Stimulated activated effector memory CD8-positive, alpha-beta T cell treated with anti-CD3 and anti-CD28 coated beads, Interleukin-12 subunit alpha, Interleukin-12 subunit beta, amount 100 ng/mL, for 72 hours (primary cell): ENCODE measurements at regions not wholly inside any gene's neighbourhood (a gene's known extent, or its start where the extent isn't known, plus 50 kb on each side); places are given as distances from the start of the nearest gene placed in this dataset.

Experiments used
- ATAC-seq: fragments of 150-1000 bp; cut with Tn5 transposase; 2 replicates; pipeline ENCODE4 v1.10.0; 2021
- DNase-seq, 2 donors: peaks; one replicate each; pipeline ENCODE4 v3.0.0; 2021 to 2022; ENCODE audit warnings: low spot score in 2 of 2
- H3K27ac Mint-ChIP-seq: one replicate; pipeline ENCODE4 v1.8.0; 2022; ENCODE audit warnings: mild to moderate bottlenecking, mixed read lengths
- H3K36me3 Mint-ChIP-seq: one replicate; pipeline ENCODE4 v1.8.0; 2022; ENCODE audit warnings: mild to moderate bottlenecking, mixed read lengths
- H3K4me1 Mint-ChIP-seq: one replicate; pipeline ENCODE4 v1.8.0; 2022; ENCODE audit warnings: mixed read lengths
- H3K4me3 Mint-ChIP-seq: one replicate; pipeline ENCODE4 v1.8.0; 2022; ENCODE audit warnings: mild to moderate bottlenecking, mixed read lengths
- H3K9me3 Mint-ChIP-seq: one replicate; pipeline ENCODE4 v1.8.0; 2022; ENCODE audit warnings: mixed read lengths

GRCh38 chr1:195608883-195609282, 999.4 kb downstream of the KCNT2 start:
- Mint-ChIP-seq H3K9me3 (peaks cover 18% of the 10 kb centered on the region), H3K4me1 (no peaks in the 10 kb centered on the region), H3K27ac (no peak overlapping the region), H3K36me3 (no peaks in the 10 kb centered on the region), H3K4me3 (no peak overlapping the region)
- no peak for ATAC-seq
- no peak for DNase-seq

DNA sequence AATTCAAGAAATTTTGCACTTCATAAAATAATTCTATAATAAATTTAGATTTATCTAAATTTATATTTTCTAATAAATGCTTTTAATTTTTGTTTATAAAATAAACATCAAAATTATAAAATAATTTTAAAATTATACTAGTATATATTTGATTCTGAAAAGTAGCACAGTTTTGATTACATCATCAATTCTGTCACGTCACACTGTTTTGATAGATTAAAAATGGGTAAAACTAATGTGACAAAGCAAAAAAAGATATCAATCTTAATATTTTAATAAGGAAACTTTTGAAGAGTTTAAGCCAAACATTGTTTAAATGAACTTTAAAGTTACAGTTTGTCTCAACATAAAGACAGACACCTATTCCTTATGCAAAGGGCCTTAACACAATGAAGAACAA, 1001.8 kb downstream of the KCNT2 start:
- Mint-ChIP-seq H3K9me3 (peaks cover 16% of the 10 kb centered on the region), H3K27ac (no peak overlapping the region), H3K36me3 (no peaks in the 10 kb centered on the region), H3K4me1 (no peaks in the 10 kb centered on the region), H3K4me3 (no peak overlapping the region)
- ATAC-seq (no peak), DNase-seq (no peak)

- H3K9me3 Mint-ChIP-seq: peaks cover 22% of the 10 kb centered on the region
- no peak overlapping the region for H3K4me3 Mint-ChIP-seq
- ATAC-seq (no peak), DNase-seq (no peak)
- H3K27ac Mint-ChIP-seq: no peak overlapping the region
- H3K36me3 Mint-ChIP-seq: no peaks in the 10 kb centered on the region
- H3K4me1 Mint-ChIP-seq: no peaks in the 10 kb centered on the region
Observed at GRCh38 chr1:195604287-195604686, 1004.0 kb downstream of the KCNT2 start.

DNA sequence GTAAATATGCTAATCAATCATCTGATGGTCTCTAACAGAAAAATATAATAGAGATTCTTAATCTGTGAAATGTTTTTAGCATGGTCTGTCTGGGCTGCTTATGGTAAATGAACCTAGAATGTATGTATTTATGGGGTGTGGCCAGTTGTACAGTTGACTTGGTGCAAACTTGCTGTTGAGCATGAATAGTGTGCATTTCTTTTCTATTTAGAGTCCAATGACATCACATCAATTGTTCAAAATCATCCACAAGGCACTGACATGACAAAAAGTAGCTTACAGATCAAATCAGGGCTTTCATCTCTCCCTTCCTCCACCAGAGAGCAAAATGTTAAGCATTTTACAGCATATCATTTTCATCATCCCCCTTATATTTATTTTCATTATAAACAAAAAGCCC, 1010.3 kb downstream of the KCNT2 start:
- H3K4me3 Mint-ChIP-seq: no peak overlapping the region
- H3K27ac Mint-ChIP-seq: no peak overlapping the region
- no peaks in the 10 kb centered on the region for H3K4me1 Mint-ChIP-seq
- no peaks in the 10 kb centered on the region for H3K36me3 Mint-ChIP-seq
- ATAC-seq (no peak), DNase-seq (no peak)
- H3K9me3 Mint-ChIP-seq: peaks cover 6% of the 10 kb centered on the region

DNA sequence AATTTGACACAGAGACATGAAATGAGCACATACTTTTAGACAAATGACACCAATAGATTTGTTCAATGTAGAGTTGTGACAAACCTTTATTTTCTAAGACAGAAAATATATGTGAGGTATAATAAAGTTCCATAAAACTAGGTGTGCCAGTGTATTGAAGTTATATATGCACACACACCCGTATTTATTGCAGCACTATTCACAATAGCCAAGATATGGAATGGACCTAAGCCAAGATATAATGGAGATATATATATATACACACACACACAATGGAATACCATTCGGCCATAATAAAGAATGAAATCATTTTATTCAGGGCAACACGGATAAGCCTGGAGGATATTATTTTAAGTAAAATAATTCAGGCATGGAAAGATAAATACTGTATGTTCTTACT, 1013.5 kb downstream of the KCNT2 start:
- no peak overlapping the region for H3K27ac Mint-ChIP-seq
- no peaks in the 10 kb centered on the region for H3K9me3 Mint-ChIP-seq
- H3K4me3 Mint-ChIP-seq: no peak overlapping the region
- ATAC-seq (no peak), DNase-seq (no peak)
- H3K4me1 Mint-ChIP-seq: no peaks in the 10 kb centered on the region
- H3K36me3 Mint-ChIP-seq: no peaks in the 10 kb centered on the region

DNA sequence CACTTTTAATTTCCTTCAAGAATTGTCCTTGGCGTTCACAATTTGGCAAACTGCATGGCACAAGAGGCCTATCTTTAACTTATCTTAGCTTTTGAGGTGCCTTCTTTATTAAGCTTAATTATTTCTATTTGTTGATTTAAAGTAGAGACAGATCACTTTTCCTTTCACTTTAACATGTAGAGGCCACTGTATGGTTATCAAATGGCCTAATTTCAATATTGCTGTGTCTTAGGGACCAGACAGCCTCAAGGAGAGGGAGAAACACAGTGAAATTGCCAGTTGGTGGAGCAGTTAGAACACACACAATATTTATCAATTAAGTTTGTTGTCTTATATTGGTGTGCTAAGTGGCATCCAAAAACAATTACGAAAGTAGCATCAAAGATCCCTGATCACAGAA, 1013.9 kb downstream of the KCNT2 start:
- Mint-ChIP-seq H3K4me1 (no peaks in the 10 kb centered on the region), H3K27ac (no peak overlapping the region), H3K9me3 (no peaks in the 10 kb centered on the region), H3K4me3 (no peak overlapping the region), H3K36me3 (no peaks in the 10 kb centered on the region)
- ATAC-seq (no peak), DNase-seq (no peak)

DNA sequence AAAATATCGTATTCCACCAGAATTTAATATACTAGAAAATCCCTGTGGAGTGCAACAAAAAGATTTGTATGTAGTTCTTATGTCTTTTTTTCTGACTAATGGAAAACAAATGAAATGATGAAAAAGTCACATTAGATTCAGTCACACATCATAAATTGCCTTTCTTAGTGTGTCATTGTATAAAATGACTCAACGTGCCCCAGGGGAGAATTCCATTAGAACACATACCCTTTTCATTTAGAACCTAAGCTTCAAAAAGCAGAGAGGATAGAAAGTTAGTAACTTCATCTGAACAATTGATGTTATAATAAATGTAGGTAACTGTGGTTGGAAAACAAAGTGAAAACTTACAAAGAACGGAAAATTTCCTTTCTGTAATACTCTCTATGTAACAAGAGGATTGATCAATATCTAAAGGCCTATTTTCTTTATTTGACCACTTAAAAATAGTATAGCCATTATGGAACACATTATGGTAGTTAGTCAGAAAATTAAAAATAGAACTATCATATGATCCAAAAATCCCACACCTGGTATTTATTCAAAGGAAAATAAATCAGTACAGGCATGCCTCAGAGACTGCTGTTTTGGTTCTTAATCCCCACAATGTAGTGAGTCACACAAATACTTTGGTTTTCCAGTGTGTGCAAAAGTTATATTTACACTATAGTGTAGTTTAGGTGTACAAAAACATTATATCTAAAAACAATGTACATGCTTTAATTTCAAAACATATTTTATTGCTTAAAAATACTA, 1016.1 kb downstream of the KCNT2 start:
- H3K9me3 Mint-ChIP-seq: peaks cover 11% of the 10 kb centered on the region
- H3K36me3 Mint-ChIP-seq: no peaks in the 10 kb centered on the region
- ATAC-seq (no peak), DNase-seq (no peak)
- H3K27ac Mint-ChIP-seq: no peak overlapping the region
- H3K4me3 Mint-ChIP-seq: no peak overlapping the region
- H3K4me1 Mint-ChIP-seq: no peaks in the 10 kb centered on the region

- Mint-ChIP-seq H3K9me3 (peaks cover 16% of the 10 kb centered on the region), H3K27ac (no peak overlapping the region), H3K36me3 (no peaks in the 10 kb centered on the region), H3K4me1 (no peaks in the 10 kb centered on the region), H3K4me3 (no peak overlapping the region)
- ATAC-seq (no peak), DNase-seq (no peak)
Observed at GRCh38 chr1:195590649-195591048, 1017.6 kb downstream of the KCNT2 start.

GRCh38 chr1:195584870-195585624, 1023.2 kb downstream of the KCNT2 start:
- no peaks in the 10 kb centered on the region for H3K4me1 Mint-ChIP-seq
- H3K9me3 Mint-ChIP-seq: peaks cover 18% of the 10 kb centered on the region
- ATAC-seq: peak; percentile 8
- H3K4me3 Mint-ChIP-seq: no peak overlapping the region
- DNase-seq: no peak
- H3K27ac Mint-ChIP-seq: no peak overlapping the region
- no peaks in the 10 kb centered on the region for H3K36me3 Mint-ChIP-seq

GRCh38 chr1:195580988-195581387, 1027.3 kb downstream of the KCNT2 start:
- Mint-ChIP-seq H3K4me1 (no peaks in the 10 kb centered on the region), H3K36me3 (no peaks in the 10 kb centered on the region)
- DNase-seq: no peak

GRCh38 chr1:195577748-195578147, 1030.5 kb downstream of the KCNT2 start:
- no peaks in the 10 kb centered on the region for H3K36me3 Mint-ChIP-seq
- H3K9me3 Mint-ChIP-seq: peaks cover 5% of the 10 kb centered on the region
- ATAC-seq: no peak

More at GRCh38 chr1:195580988-195581387, 1027.3 kb downstream of the KCNT2 start:
- H3K27ac Mint-ChIP-seq: no peak overlapping the region
- H3K4me3 Mint-ChIP-seq: no peak overlapping the region
- H3K9me3 Mint-ChIP-seq: peaks cover 3% of the 10 kb centered on the region
- ATAC-seq: no peak

DNA sequence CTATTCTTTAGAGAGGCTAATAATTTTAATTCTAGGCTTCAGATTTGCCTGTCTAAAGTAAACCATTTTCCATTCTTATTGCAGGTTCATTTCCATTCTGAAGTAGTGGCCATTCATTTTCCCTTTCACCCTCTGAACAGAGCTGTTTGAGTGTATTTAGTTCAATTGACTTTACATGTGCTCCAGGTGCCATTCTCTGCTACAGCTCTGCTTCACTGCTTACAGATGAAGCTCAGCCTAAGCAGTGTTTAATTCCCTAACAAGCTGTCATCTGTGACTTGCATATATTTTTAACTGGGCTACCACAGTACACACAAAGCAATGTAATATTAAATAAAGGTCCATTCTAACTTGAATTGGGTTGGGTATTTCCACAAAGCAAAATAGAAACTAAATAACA, 1031.6 kb downstream of the KCNT2 start:
- H3K4me3 Mint-ChIP-seq: no peak overlapping the region
- H3K4me1 Mint-ChIP-seq: no peaks in the 10 kb centered on the region
- H3K27ac Mint-ChIP-seq: no peak overlapping the region
- DNase-seq: no peak
- ATAC-seq: no peak
- no peaks in the 10 kb centered on the region for H3K36me3 Mint-ChIP-seq
- H3K9me3 Mint-ChIP-seq: peaks cover 5% of the 10 kb centered on the region

More at GRCh38 chr1:195577748-195578147, 1030.5 kb downstream of the KCNT2 start:
- Mint-ChIP-seq H3K4me3 (no peak overlapping the region), H3K4me1 (no peaks in the 10 kb centered on the region), H3K27ac (no peak overlapping the region)
- DNase-seq: no peak

GRCh38 chr1:195574511-195574910, 1033.7 kb downstream of the KCNT2 start:
- Mint-ChIP-seq H3K36me3 (no peaks in the 10 kb centered on the region), H3K4me1 (no peaks in the 10 kb centered on the region), H3K9me3 (peaks cover 3% of the 10 kb centered on the region), H3K4me3 (no peak overlapping the region), H3K27ac (no peak overlapping the region)
- ATAC-seq: no peak
- no peak for DNase-seq

- DNase-seq (no peak), ATAC-seq (no peak)
- H3K4me3 Mint-ChIP-seq: no peak overlapping the region
- H3K4me1 Mint-ChIP-seq: no peaks in the 10 kb centered on the region
- peaks cover 11% of the 10 kb centered on the region for H3K9me3 Mint-ChIP-seq
- H3K36me3 Mint-ChIP-seq: no peaks in the 10 kb centered on the region
- no peak overlapping the region for H3K27ac Mint-ChIP-seq
Observed at GRCh38 chr1:195569934-195570333, 1038.3 kb downstream of the KCNT2 start.

- no peak overlapping the region for H3K4me3 Mint-ChIP-seq
- H3K27ac Mint-ChIP-seq: no peak overlapping the region
- no peaks in the 10 kb centered on the region for H3K36me3 Mint-ChIP-seq
- no peaks in the 10 kb centered on the region for H3K4me1 Mint-ChIP-seq
- ATAC-seq (no peak), DNase-seq (no peak)
- H3K9me3 Mint-ChIP-seq: peaks cover 8% of the 10 kb centered on the region
Observed at GRCh38 chr1:195568389-195568788, 1039.9 kb downstream of the KCNT2 start.

DNA sequence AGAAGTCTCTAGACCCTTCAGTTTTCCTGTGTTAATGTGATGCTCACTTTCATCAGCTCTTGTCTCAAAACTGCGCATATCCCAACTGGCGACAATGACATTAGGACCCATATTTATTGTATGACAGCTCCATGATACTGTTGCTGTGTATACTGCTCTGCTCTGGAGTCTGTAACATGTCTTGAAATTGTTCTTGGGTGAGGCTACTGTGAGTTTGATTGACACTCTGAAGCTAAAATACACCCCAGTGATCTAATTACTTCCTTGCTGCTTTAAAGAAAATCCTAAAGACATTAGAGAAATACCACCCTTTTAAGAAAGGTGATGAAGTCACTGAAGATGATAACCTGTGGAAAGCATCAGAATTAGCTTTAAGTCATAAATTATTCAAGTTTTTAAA, 1046.2 kb downstream of the KCNT2 start:
- H3K4me3 Mint-ChIP-seq: no peak overlapping the region
- DNase-seq: no peak
- H3K9me3 Mint-ChIP-seq: no peaks in the 10 kb centered on the region
- H3K36me3 Mint-ChIP-seq: no peaks in the 10 kb centered on the region
- no peaks in the 10 kb centered on the region for H3K4me1 Mint-ChIP-seq
- no peak overlapping the region for H3K27ac Mint-ChIP-seq
- ATAC-seq: no peak
